SKM-1 (cell line): ENCODE measurements at regions not wholly inside any gene's neighbourhood (a gene's known extent, or its start where the extent isn't known, plus 50 kb on each side); places are given as distances from the start of the nearest gene placed in this dataset.
A peak's percentile ranks its signal among the peaks of the same experiment; 100 is the strongest.

Experiments used
- DNase-seq: peaks from one replicate; lab custom pipeline; 2025; ENCODE audit not compliant: unreplicated experiment; lab: John Stamatoyannopoulos, UW

DNA sequence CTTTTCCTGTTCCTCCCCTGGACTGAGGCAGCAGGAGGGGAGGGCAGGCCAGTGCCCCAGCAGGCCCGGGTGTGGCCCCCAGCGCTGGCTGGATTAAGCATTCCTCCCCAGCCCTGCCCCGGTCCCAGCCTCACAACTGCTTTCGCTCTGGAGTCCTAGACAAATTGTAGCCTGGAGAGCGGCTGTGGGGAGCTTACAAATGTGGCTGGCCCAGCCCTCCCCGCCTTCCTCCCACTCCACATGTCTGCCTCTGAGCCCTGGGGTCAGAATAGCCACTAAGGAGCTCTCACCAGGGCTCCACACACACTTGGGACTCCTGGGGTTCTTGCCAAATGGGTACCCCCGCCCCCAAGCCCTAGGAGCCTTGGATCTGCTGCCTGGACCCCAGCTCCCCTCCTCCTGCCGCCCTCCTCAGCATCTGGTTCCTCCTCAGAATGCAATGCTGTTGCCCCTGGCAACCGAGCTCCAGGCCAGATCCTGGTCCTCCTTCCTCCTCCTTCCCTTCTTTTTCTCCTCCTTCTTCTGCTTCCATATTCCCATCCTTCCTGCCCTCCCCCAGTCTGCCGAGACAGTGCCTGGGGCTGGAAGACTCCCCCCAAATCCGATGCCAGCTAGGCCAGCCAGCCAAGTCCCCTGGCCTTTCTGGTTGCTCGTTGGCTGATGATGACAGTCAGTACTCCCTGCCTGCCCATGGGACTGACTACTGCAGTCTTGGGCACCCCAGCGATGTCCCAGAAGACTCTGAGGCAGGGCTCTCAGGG is 91.1 kb downstream of the LINGO1 start:
- no peak for DNase-seq

DNA sequence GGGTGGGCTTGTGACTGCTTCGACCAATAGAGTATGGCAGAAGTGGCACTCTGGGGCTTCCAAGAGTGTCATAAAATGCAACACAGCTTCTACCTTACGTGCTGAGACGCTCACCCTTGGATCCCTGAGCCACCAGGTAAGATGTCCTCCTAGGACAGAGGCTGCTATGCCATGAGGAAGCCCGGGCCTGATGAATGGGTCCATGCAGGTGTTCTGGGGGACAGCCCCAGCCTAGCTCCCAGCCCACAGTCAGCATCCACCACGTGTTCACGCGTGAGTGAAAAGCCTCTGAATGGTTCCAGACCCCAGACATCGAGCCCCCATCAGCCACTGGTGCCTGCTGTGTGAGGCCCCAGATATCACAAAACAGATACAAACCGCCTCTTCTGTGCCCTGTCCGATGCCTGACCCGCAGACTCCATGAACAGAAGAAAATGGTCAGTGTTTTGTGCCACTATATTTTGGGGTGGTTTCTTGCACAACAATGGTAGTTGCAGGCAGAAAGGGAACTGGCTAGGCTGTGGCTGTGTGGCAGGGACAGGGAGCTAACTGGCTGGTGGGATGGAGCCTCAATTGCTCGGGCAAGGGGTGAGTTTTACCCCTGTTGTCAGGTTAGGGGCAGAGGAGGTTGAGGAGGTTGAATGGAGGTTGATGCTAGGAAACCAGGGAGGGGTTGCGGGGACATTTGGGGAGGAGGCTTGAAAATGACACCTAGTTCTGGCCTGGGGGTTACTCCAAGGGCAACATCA is 92.2 kb downstream of the LINGO1 start:
- DNase-seq, result peak; percentile 11

- DNase-seq, result no peak
Measured at GRCh38 chr15:77538793-77539497, 93.8 kb downstream of the LINGO1 start.

- no peak for DNase-seq
Measured at GRCh38 chr15:77538027-77538451, 94.7 kb downstream of the LINGO1 start.

- no peak for DNase-seq
Measured at GRCh38 chr15:77537006-77537405, 95.7 kb downstream of the LINGO1 start.

GRCh38 chr15:77535845-77536244 is 96.9 kb downstream of the LINGO1 start:
- no peak for DNase-seq
